Glutamatergic neuron (in vitro differentiated cells): ENCODE measurements at regions not wholly inside any gene's neighbourhood (a gene's known extent, or its start where the extent isn't known, plus 50 kb on each side); places are given as distances from the start of the nearest gene placed in this dataset.

Experiments used
- DNase-seq: peaks from one replicate; pipeline ENCODE4 v3.0.0; 2022
- H3K27ac Mint-ChIP-seq: one replicate; pipeline ENCODE4 v1.8.0; 2020; ENCODE audit warnings: mild to moderate bottlenecking, mixed read lengths, inconsistent platforms; ENCODE audit not compliant: unreplicated experiment
- H3K27me3 Mint-ChIP-seq: one replicate; pipeline ENCODE4 v1.8.0; 2020; ENCODE audit warnings: mild to moderate bottlenecking, moderate library complexity, mixed read lengths, inconsistent platforms; ENCODE audit not compliant: unreplicated experiment
- H3K36me3 Mint-ChIP-seq: one replicate; pipeline ENCODE4 v1.8.0; 2020; ENCODE audit warnings: mild to moderate bottlenecking, mixed read lengths, inconsistent platforms; ENCODE audit not compliant: unreplicated experiment
- H3K4me1 Mint-ChIP-seq: one replicate; pipeline ENCODE4 v1.8.0; 2020; ENCODE audit warnings: mild to moderate bottlenecking, low read depth, mixed read lengths, inconsistent platforms; ENCODE audit not compliant: unreplicated experiment
- H3K4me3 Mint-ChIP-seq: one replicate; pipeline ENCODE4 v1.8.0; 2020; ENCODE audit warnings: mild to moderate bottlenecking, mixed read lengths, inconsistent platforms; ENCODE audit not compliant: unreplicated experiment
- H3K9me3 Mint-ChIP-seq: one replicate; pipeline ENCODE4 v1.8.0; 2020; ENCODE audit warnings: mild to moderate bottlenecking, moderate library complexity, mixed read lengths, inconsistent platforms; ENCODE audit not compliant: unreplicated experiment
- CTCF ChIP-seq: fragments of 200-600 bp; sonication (generic); IDR thresholded peaks from one replicate; pipeline ENCODE4 v1.5.0; 2021; ENCODE audit not compliant: partially characterized antibody, unreplicated experiment

- Mint-ChIP-seq H3K27me3 (no peaks in the 10 kb centered on the region), H3K9me3 (no peaks in the 10 kb centered on the region), H3K4me1 (no peaks in the 10 kb centered on the region), H3K27ac (no peak overlapping the region), H3K36me3 (peaks cover 4% of the 10 kb centered on the region), H3K4me3 (no peak overlapping the region)
- DNase-seq: no peak
- no peak for TF ChIP-seq CTCF
Measured at GRCh38 chr2:18927525-18928232, 338.3 kb upstream of the NT5C1B start.

- TF ChIP-seq CTCF: no peak
- no peaks in the 10 kb centered on the region for H3K4me1 Mint-ChIP-seq
- no peak for DNase-seq
- no peak overlapping the region for H3K27ac Mint-ChIP-seq
- peaks cover 4% of the 10 kb centered on the region for H3K36me3 Mint-ChIP-seq
- no peaks in the 10 kb centered on the region for H3K27me3 Mint-ChIP-seq
- no peaks in the 10 kb centered on the region for H3K9me3 Mint-ChIP-seq
- no peak overlapping the region for H3K4me3 Mint-ChIP-seq
Measured at GRCh38 chr2:18926631-18927524, 337.5 kb upstream of the NT5C1B start.

- H3K27me3 Mint-ChIP-seq: no peaks in the 10 kb centered on the region
- H3K9me3 Mint-ChIP-seq: no peaks in the 10 kb centered on the region
- no peak overlapping the region for H3K4me3 Mint-ChIP-seq
- no peak overlapping the region for H3K27ac Mint-ChIP-seq
- no peak for DNase-seq
- H3K4me1 Mint-ChIP-seq: no peaks in the 10 kb centered on the region
- TF ChIP-seq CTCF: no peak
- peaks cover 4% of the 10 kb centered on the region for H3K36me3 Mint-ChIP-seq
Measured at GRCh38 chr2:18925296-18925695, 335.9 kb upstream of the NT5C1B start.

- no peak for DNase-seq
- Mint-ChIP-seq H3K9me3 (no peaks in the 10 kb centered on the region), H3K36me3 (peaks cover 4% of the 10 kb centered on the region), H3K4me3 (no peak overlapping the region), H3K4me1 (no peaks in the 10 kb centered on the region), H3K27ac (no peak overlapping the region), H3K27me3 (no peaks in the 10 kb centered on the region)
- TF ChIP-seq CTCF: no peak
Measured at GRCh38 chr2:18924886-18925285, 335.5 kb upstream of the NT5C1B start.

GRCh38 chr2:18924386-18924785 is 335.0 kb upstream of the NT5C1B start:
- no peaks in the 10 kb centered on the region for H3K4me1 Mint-ChIP-seq
- peaks cover 4% of the 10 kb centered on the region for H3K36me3 Mint-ChIP-seq
- H3K9me3 Mint-ChIP-seq: no peaks in the 10 kb centered on the region
- no peak overlapping the region for H3K4me3 Mint-ChIP-seq
- no peaks in the 10 kb centered on the region for H3K27me3 Mint-ChIP-seq
- DNase-seq: no peak
- no peak overlapping the region for H3K27ac Mint-ChIP-seq
- no peak for TF ChIP-seq CTCF
